ENCODE measurements at regions not wholly inside any gene's neighbourhood (a gene's known extent, or its start where the extent isn't known, plus 50 kb on each side); places are given as distances from the start of the nearest gene placed in this dataset.
"Not testable (repeated sequence)": the region's sequence is repeated elsewhere in the genome, so short reads cannot be mapped to it uniquely, and the experiment has no call there.

DNA sequence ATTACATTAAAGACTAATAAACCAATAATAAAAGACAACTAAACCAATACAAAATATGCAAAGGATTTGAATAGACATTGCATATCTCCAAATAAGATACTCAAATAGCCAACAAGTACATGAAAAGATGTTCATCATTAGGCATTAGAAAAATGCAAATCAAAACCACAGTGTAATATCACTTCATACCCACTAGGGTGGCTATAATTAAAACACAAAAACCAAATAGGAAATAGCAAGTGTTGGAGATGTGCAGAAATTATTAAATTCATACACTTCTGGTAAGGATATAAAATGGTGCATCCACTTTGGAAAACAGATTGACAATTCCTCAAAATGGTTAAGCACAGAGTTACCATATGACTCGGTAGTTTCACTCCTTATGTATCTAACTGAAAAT lies 860.8 kb upstream of the DIAPH2 start:
- no peak for DNase-seq

DNA sequence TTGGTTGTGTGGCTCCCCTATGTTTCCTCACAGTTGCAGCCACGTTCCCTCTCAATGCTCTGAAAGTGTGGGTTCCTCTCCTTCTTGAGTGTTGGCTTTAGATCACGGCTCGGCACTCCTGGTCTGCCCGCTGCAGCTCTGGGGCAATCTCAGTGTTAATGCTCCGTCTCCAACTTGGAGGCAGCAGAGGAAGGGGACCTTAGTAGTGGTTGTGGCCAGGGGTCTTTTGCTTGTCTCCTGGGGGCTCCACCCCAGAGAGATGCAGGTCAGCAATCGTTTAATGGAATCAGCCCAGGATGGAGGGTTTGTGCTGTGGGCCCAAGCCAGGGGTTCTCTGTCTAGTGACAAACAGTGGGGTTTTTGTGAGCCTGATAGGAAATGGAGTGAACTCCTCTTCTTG lies 849.4 kb upstream of the DIAPH2 start:
- DNase-seq: no peak

DNA sequence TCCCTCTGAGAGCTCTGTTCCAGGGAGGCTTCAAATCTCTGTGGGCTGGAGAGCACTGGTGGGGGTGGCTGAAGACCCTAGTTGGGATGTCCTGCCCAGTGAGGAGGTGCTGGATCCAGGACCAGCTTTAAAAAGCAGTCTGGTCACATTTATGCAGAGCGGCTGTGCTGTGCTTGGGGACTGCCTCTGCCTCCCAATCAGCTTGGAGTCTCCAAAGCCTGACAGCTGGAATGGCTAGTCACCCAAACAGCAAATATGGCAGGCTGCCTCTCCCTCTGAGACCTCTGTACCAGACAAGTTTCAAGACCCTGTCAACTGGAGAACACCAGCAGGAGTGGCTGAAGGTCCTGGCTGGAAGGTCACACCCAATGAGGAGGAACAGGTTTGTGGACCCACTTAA lies 848.1 kb upstream of the DIAPH2 start:
- DNase-seq: no peak

DNA sequence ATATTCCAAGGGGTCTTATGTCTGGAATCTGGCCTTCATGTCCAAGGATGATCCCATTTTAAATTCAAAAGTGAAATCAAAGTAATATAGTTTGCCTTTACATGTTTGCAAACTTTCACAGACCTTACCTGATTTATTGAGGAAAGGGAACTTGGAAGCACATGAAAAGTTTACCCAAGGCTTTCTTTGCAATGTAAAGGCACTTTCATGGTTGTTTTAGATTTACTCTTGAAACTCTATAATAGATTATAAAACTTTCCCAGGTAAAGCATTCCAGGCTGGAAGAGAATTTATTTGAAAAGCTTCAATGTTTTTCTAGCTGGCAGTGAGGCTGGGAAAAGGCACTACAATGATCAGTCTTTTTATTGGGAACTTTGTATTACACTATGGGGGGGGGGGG lies 842.8 kb upstream of the DIAPH2 start:
- no peak for DNase-seq

DNA sequence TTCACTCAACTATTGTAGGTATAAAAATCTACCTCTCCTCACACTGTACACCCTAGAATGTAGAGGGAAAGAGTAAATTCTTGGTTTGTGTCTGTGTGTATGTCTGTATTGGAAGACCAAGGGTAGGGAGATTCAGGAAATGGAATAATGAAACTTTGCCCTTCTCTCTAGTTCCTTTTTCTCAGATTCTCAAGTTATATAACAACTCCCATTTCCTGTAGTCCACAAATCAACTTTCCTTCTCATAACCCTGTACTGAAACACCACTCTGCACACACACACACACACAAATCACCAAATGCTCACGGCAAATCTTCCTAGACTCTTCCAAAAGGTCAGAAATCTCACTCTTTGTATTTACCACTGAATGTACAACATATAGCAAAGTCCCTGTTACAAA lies 824.5 kb upstream of the DIAPH2 start:
- DNase-seq: no peak

DNA sequence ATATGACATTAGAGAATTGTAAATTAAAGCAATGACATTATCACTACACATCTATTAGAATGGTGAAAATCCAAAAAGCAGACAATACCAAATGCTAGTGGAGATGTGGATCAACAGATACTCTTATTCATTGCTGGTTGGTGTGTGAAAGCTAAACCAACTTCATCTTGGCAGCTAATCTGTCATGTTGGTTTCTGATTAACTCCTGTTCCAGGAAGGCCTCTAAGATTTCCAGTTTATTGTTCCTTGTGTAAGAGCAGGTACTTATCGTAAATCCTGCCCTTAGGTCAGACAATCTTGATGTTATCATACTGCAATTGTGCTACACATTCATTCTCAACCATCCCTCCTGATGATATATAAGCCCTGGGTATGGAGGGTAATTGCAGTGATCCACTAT lies 809.0 kb upstream of the DIAPH2 start:
- DNase-seq: no peak

DNA sequence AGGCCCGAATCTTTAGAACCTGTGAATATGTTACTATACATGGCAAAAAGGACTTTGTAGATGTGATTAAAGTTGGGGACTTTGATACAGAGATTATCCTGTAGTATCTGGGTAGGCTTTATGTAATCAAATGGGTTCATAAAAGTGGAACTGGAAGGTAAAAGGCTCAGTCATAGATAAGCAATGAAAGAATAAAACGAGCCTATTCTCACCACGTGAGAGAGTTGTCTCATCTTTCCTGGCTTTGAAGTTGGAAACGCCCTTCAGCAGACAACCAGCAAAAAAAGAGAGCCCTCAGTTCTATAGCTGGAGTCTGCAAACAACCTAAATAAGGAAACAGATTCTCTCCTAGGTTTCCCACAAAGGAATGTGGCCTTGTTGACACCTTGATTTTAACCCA lies 805.8 kb upstream of the DIAPH2 start:
- DNase-seq: no peak

DNA sequence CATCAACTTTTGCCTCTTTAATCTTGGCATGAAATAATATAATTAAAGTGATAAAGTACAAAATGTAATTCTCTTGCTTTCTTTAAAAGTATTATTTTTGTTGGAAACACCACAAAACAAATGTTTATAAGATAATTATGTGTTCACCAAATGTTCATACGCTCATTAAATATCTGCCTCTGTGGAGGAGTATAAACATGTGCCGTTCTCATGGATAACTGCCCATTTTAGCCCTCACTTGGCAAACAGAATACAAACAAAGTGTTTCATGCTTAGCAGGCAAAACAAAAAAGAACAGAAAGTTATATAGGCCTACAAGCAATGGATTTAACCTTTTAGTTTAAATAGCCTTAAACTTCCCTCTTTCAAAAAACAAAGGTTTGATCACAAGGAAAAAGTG lies 800.5 kb upstream of the DIAPH2 start:
- no peak for DNase-seq

DNA sequence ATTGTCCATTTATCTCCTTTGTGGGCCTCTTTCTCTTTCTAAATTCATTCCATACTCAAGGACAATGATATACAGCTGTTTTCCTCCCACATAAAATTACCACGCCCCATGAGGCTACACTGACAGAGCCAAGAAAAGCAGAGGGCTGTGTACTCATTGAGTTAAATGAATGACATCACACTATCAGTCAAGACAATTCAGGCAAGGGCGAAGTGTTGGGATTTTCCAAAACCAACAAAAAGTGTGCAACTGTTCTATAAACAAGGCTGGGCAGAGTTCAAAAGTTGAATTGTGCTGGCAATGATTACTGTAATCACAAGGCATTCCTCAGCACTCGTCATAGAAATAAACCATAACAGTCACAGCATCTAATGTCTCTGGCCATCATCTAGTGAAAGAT lies 799.6 kb upstream of the DIAPH2 start:
- no peak for DNase-seq

DNA sequence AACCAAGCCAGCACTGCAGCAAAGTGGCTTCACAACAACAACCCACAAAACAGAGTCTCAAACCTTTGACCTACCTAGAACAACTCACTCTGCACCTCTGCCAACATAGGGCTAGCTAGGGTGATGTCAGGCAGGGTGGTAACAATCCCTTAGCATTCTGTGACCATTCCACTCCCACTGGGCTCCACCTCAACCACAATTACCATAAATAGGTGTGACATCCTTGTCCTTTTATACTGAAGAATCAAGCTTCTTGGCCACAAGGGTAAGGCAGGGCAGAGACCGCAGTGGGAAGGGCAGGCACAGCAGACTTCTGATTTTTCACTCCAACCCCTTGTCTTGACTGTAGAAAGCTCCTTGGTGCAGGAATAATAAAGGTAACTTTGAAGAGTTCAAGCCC lies 795.4 kb upstream of the DIAPH2 start:
- DNase-seq: no peak

DNA sequence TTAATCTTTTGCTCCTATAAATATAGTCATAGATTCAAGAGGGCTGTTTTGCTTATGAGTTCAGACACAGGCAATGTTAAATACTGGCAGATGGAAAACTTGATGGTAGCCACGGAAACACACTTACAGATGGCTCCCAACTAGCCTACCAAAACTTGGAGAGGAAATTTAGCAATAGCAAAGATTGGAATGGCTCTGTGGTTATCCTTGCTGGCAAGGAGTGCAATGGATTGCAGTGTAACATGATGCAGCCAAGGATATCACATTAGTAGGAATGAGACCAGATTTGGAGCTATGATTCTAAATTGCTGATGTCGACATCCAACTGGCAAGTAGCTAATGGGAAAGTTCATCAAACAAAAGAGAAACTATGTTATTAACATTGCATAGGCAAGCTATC lies 791.0 kb upstream of the DIAPH2 start:
- no peak for DNase-seq

DNA sequence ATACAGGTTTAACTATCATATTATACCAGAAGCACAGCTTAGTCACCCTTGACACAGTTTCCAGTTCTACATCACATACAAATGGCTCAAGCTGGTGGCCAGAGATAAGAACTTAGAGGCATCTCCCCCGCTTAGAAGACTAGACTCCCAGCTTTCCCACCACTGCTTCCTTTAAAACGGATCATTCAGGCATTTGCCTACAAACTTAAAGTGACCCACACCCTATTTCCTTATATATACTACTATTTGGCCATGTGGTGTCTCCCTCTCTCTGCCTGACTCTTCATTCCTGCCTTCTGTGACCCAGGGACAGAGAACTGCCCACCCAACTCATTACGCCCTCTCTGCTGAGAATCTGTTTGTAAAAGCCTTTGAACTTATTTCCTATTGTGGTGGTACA lies 781.2 kb upstream of the DIAPH2 start:
- DNase-seq: no peak

DNA sequence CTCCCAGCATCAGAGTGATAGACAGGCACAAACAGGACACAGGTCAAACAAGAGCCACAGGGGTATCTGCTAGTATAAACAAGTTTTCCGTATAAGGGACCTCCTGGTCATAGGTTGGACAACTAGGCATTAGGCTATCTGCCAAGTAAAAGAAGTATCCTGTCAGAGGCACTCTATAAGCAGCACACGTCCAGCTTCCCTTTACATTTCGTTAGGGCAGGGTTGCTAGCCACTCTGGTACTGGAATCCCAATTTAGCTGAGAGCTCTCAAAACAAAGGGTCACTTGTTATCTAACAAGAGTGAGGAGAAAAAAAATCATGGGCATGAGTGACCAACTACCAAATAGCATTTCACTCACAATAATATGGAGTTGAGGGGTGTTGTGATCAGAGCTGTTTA lies 780.7 kb upstream of the DIAPH2 start:
- no peak for DNase-seq

DNA sequence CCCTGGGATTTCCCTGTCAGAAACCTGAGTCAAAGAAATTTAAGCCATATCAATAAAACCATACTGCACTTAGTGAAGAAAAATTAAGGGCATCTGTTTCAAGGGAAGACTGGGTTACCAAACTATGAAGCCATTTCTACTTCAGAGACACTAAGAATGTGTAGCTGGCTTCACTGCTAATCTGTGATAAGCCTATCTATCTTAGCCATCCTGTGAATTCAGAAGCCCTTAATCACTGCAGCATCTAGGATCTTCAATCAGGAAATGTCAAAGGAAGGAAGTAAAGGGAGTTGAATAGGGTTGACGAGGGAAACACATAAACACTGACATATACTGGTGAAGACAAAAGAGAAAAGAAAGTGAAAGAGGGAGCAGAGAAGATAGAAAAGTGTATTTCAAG lies 777.6 kb upstream of the DIAPH2 start:
- DNase-seq: no peak

DNA sequence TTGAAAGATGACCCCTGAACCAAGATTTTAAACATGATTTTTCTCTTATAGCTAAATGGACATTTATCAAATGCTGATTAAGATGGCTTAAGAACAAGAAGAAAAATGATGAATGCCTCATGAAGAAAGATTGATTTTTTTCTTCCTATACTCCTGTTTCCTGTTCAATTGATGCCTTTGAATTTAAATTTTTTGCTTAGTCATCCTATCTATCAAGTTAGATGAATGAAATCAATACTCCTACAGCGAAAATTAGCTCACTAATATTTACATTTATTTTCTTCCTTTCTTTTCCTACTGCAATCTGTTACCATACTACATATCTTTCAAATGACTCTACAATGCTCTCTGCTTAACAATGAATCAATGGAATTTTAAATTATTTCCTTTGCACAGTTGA lies 773.6 kb upstream of the DIAPH2 start:
- DNase-seq: no peak

DNA sequence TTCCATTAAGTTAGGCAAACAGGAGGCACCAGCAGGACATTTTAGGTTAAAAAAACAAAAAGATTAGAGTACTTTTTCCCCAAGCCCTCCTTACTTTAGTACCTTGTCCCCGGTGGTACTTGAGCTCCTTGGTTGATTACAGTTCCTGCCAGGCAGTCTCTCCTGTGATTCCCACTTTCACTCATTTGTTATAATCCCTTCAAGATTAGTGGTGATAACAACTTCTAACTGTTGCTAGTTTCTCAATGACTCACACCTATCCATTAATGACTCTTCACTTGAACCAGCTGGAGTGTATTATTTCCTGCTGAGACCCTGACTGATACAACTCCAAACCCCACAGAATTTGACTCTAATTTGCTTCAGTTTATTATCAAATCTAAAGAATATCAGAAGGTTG lies 765.0 kb upstream of the DIAPH2 start:
- no peak for DNase-seq

DNA sequence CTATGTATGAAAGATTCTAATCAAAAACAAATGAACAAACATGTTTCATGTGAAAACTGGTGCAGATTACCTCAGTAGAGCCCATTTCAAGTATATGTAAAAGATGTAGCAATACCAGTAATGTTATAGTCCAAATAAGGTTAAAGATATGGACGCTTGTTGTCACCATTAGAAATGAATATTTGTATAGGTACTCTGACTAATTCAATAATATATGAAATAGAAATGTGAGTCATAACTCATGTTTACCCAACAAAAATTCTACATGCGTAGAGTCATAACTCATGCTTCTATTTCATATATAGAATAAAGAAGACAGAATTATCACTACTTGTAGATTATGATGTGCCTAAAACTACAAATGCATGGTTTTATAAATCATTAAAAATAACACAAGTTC lies 739.1 kb upstream of the DIAPH2 start:
- DNase-seq: no peak

DNA sequence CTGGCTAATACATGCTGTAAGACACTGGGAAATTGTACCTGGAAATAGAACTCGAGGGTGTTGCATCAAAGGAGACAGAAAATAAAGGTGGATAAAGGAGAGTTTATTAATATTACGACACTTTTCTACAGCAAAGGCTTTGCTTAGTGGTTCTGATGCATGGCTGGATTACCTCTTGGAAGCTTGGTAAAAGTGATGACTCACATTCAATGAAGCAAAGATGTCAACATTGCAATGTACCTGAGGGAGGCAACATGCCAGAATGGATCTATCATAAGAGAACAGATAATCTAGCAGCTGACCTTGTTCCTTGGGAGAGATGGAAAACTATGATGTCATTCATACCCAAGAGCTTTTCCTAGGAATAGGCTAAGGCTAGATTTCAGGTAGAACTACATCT lies 735.1 kb upstream of the DIAPH2 start:
- no peak for DNase-seq

DNA sequence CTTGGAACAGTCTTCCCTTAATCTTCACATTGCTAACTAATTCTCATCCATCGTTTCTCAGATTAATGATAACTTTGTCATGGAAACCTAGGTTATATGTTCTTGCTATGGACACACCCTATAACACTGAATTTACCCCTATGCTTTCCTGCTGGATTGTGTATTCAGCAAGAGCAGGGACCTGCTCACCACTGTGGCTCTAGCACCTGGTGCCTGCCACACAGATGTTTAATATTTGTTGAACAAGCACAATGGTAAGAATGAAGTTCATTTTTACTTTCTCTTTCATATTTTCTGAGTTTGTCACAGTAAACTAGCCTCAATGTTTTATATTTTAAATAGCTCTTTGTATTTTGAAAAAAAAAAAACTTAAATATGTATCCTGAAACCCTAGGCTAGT lies 734.0 kb upstream of the DIAPH2 start:
- no peak for DNase-seq

DNA sequence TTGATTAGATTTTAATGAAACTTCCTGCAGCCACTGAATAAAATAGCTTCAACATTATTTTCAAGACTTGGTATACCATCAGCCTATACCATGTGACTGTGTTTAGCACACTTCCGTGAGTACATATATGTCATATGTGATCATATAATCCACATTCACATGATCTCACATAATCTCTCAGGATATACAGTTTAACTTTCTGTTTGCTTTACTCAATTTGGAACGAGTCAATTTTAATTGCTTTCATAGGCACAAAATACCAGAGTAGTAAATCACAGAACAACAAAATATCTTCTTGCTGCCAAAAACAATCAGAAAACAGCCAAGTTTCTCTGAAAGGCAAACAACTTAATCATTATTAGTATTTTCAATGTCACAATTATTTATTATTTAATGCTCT lies 731.1 kb upstream of the DIAPH2 start:
- DNase-seq: no peak

DNA sequence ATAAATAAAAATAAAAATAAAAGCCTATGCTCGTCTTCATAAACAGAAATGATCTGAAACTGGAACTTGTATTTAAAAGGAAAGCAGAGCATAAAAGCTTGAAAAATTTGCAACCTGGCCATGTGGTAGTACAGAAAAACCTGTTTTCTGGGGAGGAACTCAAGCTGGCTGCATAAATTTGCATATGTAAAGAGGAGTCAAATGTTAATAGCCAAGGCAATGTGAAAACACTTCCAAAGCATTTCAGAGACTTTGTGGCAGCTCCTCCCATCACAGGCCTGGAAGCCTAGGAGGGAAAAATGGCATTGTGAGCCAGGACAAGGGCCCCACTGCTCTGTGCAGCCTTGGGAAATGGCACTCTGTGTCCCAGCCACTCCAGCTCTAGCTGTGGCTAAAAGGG lies 727.9 kb upstream of the DIAPH2 start:
- DNase-seq: no peak

DNA sequence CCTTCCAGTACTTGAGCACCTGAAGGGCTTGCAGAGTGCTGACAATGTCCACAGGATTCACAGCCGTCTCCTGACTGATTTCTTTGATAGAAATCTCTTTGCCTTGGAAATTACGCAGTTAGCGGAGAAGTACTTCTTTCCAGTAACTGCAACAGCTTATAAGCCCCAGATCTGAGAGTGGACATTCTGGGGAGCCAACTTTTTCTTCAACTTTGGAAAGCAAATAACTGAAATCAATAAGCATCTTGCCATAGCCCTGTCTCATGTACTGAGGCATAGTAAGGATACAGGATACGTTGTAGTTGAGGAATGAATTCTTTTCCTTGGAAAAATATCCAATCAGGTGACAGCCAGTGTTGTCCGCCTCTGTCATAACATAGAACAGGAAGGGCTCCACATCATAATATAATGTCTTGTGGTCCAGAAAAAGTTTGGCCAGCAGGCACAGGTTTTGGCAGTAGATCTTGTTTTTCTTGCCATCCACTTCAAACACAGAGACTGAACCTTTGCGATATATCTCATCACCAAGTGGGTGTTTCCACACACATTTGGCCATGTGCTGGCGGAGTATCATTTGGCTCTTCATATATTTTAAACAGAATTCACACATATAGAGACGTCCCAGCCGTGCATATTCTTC lies 711.1 kb upstream of the DIAPH2 start:
- not testable (repeated sequence) for DNase-seq

DNA sequence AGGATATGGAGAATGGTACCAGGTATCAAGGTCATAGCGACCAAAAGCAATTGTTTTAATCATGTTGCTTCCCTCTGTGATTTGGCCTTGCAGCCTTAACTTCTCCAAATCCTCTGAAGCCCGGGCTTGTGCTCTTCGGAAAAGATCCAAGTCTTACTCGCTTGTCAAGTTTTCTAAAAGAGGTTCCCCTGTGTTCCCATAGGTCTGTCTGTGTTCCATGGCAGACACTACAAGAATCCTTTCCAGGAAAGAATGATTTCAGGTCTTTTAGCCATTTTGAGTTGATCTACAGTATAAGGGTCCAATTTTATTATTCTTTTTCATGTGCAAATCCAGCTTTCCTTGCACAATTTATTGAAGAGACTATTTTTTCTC lies 710.6 kb upstream of the DIAPH2 start:
- no peak for DNase-seq

DNA sequence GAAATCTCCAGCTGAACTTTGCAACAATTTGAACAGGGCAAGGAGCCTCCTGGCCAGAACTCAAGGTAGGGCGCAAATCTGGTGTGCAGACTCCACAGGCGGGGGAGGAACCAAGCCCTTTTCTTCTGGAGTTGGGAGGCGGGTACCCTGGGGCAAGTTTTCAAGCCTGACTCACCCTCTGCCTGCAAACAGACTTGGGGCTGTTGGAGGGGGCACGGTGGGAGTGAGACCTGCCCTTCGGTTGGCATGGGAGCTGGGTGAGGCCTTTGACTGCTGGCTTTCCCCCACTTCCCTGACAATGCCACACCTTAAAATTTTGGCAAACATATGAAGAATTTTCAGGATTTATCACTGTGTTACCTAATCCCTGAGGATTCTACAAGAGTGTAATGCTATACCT lies 709.8 kb upstream of the DIAPH2 start:
- no peak for DNase-seq

DNA sequence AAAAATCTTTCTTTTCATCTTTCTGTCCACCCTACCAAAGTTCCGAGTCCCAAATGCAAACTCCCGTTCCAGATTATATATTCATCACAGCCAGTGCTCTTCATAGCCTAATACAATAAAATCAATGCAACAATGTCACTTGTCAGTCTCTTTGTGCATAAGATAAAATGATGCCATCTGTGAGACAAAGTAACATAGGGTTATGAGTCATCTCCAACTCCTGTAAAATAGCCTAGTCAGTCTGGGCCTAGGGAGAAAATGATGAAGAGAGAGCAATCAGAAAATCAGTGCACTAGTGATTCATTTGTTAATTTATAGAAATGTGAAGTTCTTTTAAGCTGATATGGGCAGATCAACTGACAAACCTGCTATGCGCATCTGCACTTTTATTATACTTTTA lies 689.1 kb upstream of the DIAPH2 start:
- no peak for DNase-seq

DNA sequence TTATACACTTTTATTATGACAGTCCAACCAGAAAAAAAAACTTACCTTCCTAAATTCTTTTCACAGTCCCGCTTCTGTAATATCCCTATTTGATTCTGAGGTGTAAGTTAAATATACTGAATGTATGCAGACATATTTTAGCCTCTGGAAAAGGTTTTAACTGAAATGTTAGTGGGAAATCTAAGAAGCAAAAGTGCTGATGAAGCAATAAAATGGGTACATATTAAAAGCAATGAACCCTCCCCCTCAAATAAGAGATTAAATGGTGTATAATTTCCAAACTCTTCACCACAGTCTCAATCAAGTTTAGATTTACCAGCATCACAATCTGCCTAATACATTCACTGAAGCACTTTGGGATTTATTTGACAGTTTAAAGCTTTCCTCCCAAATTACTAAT lies 688.3 kb upstream of the DIAPH2 start:
- DNase-seq: no peak

Measured in NCI-H1436 (cell line).